Upper lobe of left lung (tissue), 6 donors: ENCODE measurements at regions not wholly inside any gene's neighbourhood (a gene's known extent, or its start where the extent isn't known, plus 50 kb on each side); places are given as distances from the start of the nearest gene placed in this dataset.

ENCODE experiments used
- ATAC-seq, 2 donors: fragments of 200-7000 bp; cut with Tn5 transposase; one replicate each; pipeline ENCODE4 v1.9.1; 2022; ENCODE audit warnings: mild to moderate bottlenecking in 2 of 2, moderate library complexity in 2 of 2; ENCODE audit not compliant: low FRiP score in 2 of 2
- DNase-seq, 2 donors: peaks; one replicate each; pipeline ENCODE4 v3.0.0-alpha.2; 2019 to 2020
- H3K27ac ChIP-seq, 4 donors: fragments of 200-600 bp; sonication (generic); one replicate each; pipeline ENCODE4 v1.5.1; 2016 to 2019
- H3K27me3 ChIP-seq, 4 donors: fragments of 200-600 bp; sonication (generic); one replicate each; pipeline ENCODE4 v1.5.1; 2017 to 2019
- H3K36me3 ChIP-seq, 4 donors: fragments of 200-600 bp; sonication (generic); one replicate each; pipeline ENCODE4 v1.5.1; 2016 to 2019
- H3K4me1 ChIP-seq, 4 donors: fragments of 200-600 bp; sonication (generic); one replicate each; pipeline ENCODE4 v1.5.1; 2018 to 2019
- H3K4me3 ChIP-seq, 4 donors: fragments of 200-600 bp; sonication (generic); one replicate each; pipeline ENCODE4 v1.5.1; 2017 to 2019; ENCODE audit warnings: mild to moderate bottlenecking in 2 of 4, moderate library complexity in 1 of 4
- H3K9me3 ChIP-seq, 4 donors: fragments of 200-600 bp; sonication (generic); one replicate each; pipeline ENCODE4 v1.5.1; 2018 to 2019
- EP300 ChIP-seq, 4 donors: sonication (generic); formaldehyde crosslinking; IDR thresholded peaks; one replicate each; pipeline ENCODE4 v1.5.1; 2017; ENCODE audit warnings: antibody characterized with exemption in 4 of 4, control low read depth in 2 of 4
- POLR2A ChIP-seq, 4 donors: fragments of 450-650 bp; IDR thresholded peaks; one replicate each; pipeline ENCODE4 v1.5.1; 2016 to 2017; ENCODE audit warnings: antibody characterized with exemption in 4 of 4, mild to moderate bottlenecking in 2 of 4
- POLR2AphosphoS5 ChIP-seq, 2 donors: sonication (generic); formaldehyde crosslinking; IDR thresholded peaks; one replicate each; pipeline ENCODE4 v1.5.1; 2017; ENCODE audit warnings: antibody characterized with exemption in 2 of 2
- WGBS, 2 donors: methylation state at CpG; one replicate each; pipeline ENCODE4 v1.1.5; 2017 to 2018; 5-methylcytosine and 5-hydroxymethylcytosine counted together
- TF ChIP-seq, protein P1 (sequence below), 6 experiments: fragments of 450-650 bp in 4 of 6; fragments of 200-600 bp in 2 of 6; sonication (generic) in 2 of 6; IDR thresholded peaks; one replicate each; pipeline ENCODE4 v1.5.1; 2016 to 2019; ENCODE audit warnings: antibody characterized with exemption in 6 of 6
- donor health status: DM: no; HTN: no; CAD: no; lungs with moderate emphysema.
- donor health status: DM: no; HTN: yes; CAD: no; lungs with severe emphysema.

- Histone ChIP-seq H3K4me1 (no peaks in the 10 kb centered on the region), H3K4me3 (no peak overlapping the region), H3K27ac (no peak overlapping the region), H3K27me3 (no peaks in the 10 kb centered on the region), H3K9me3 (no peaks in the 10 kb centered on the region), H3K36me3 (no peaks in the 10 kb centered on the region)
- DNase-seq: no peak
- TF ChIP-seq POLR2AphosphoS5 (IDR thresholded peaks at IDR 0.05) (no peak), POLR2A (IDR thresholded peaks at IDR 0.05) (no peak), EP300 (IDR thresholded peaks at IDR 0.05) (no peak)
- TF ChIP-seq, protein P1, sequence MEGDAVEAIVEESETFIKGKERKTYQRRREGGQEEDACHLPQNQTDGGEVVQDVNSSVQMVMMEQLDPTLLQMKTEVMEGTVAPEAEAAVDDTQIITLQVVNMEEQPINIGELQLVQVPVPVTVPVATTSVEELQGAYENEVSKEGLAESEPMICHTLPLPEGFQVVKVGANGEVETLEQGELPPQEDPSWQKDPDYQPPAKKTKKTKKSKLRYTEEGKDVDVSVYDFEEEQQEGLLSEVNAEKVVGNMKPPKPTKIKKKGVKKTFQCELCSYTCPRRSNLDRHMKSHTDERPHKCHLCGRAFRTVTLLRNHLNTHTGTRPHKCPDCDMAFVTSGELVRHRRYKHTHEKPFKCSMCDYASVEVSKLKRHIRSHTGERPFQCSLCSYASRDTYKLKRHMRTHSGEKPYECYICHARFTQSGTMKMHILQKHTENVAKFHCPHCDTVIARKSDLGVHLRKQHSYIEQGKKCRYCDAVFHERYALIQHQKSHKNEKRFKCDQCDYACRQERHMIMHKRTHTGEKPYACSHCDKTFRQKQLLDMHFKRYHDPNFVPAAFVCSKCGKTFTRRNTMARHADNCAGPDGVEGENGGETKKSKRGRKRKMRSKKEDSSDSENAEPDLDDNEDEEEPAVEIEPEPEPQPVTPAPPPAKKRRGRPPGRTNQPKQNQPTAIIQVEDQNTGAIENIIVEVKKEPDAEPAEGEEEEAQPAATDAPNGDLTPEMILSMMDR (IDR thresholded peaks at IDR 0.05): no peak
- ATAC-seq: no peak
- 64 to 70% methylated on average over 6 of the region's 7 CpGs for WGBS, 2 donors
These were observed 112.5 kb upstream of the FRG1 start for GRCh38 chr4:189828081-189828697.

DNA sequence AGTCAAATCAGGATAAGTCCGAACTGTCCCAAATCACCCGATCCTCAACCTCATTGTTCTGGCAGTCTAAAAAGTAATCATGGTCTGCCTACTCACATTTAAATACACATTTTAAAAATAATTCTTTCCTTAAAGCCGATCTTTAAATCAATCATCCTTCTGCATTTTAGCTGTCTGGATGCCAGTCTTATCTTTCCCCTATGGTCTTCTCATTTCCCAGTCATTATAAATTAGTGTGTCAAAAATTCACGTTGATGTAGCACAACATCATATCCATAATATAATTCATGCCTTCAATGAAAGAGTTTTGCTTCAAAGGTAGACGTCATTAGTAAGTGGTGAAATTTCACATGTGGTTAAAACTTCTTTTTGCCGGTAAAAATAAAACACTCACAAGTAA lies 108.1 kb upstream of the FRG1 start:
- WGBS, 2 donors: 88 to 93% methylated on average over 6 of the region's 6 CpGs
- Histone ChIP-seq H3K27ac (no peak overlapping the region), H3K36me3 (no peaks in the 10 kb centered on the region), H3K9me3 (no peaks in the 10 kb centered on the region), H3K4me1 (no peaks in the 10 kb centered on the region), H3K4me3 (no peak overlapping the region), H3K27me3 (no peaks in the 10 kb centered on the region)
- ATAC-seq: no peak
- TF ChIP-seq, protein P1 (IDR thresholded peaks at IDR 0.05): no peak
- TF ChIP-seq EP300 (IDR thresholded peaks at IDR 0.05): no peak
- no peak for TF ChIP-seq POLR2A (IDR thresholded peaks at IDR 0.05)
- no peak for TF ChIP-seq POLR2AphosphoS5 (IDR thresholded peaks at IDR 0.05)
- DNase-seq: no peak

DNA sequence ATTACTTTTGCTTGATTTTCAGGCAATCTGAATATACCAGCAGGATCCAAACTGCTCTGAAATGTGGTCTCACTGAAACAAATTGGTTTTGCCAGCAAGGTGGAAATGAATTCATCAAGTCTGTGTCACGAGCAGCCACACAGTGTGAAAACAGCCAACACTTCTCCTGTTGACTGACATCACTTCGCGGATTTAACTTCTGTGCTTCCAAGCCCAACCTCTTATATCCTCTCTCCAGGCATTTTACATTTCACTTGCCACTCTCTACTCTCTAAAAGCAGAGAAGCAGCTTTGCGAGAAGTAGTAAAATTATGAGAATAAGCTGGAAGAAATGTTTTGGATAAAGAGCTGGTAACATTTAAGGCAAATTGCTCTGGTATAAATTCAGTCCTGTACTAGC lies 106.1 kb upstream of the FRG1 start:
- no peaks in the 10 kb centered on the region for H3K4me1 ChIP-seq
- no peak for ATAC-seq
- no peak overlapping the region for H3K4me3 ChIP-seq
- H3K27me3 ChIP-seq: no peaks in the 10 kb centered on the region
- 72 to 76% methylated on average over 4 of the region's 4 CpGs for WGBS, 2 donors
- no peak overlapping the region for H3K27ac ChIP-seq
- H3K9me3 ChIP-seq: no peaks in the 10 kb centered on the region
- H3K36me3 ChIP-seq: no peaks in the 10 kb centered on the region
- no peak for DNase-seq
- TF ChIP-seq POLR2AphosphoS5 (IDR thresholded peaks at IDR 0.05) (no peak), POLR2A (IDR thresholded peaks at IDR 0.05) (no peak), EP300 (IDR thresholded peaks at IDR 0.05) (no peak)
- TF ChIP-seq, protein P1 (IDR thresholded peaks at IDR 0.05): no peak

- ATAC-seq: no peak
- Histone ChIP-seq H3K9me3 (no peaks in the 10 kb centered on the region), H3K4me1 (no peaks in the 10 kb centered on the region), H3K27ac (no peak overlapping the region), H3K4me3 (no peak overlapping the region), H3K27me3 (no peaks in the 10 kb centered on the region), H3K36me3 (no peaks in the 10 kb centered on the region)
- WGBS, 2 donors: 71 to 91% methylated on average over 1 of the region's 1 CpG
- no peak for DNase-seq
- TF ChIP-seq EP300 (IDR thresholded peaks at IDR 0.05) (no peak), POLR2A (IDR thresholded peaks at IDR 0.05) (no peak), POLR2AphosphoS5 (IDR thresholded peaks at IDR 0.05) (no peak)
- TF ChIP-seq, protein P1 (IDR thresholded peaks at IDR 0.05): no peak
These were observed 105.2 kb upstream of the FRG1 start for GRCh38 chr4:189835505-189835904.

DNA sequence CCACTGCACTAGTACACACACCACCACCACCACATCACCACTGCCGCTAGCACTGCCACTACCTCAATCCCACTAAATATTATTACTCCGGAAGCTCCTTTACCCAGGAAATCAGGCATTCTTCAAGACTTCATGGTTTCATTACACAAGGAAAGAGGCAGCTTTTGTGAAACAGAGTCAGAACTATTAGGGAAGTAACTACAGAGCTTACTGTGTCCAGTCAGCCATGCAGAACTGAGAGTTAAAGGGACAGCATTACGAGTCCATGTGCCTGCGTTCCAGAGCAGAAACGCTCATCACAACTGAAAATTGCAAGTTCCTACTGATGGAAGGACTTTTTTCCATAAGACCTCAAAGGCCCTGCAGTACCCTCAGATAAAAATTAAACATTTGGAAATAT lies 103.2 kb upstream of the FRG1 start:
- no peaks in the 10 kb centered on the region for H3K36me3 ChIP-seq
- no peak for DNase-seq
- TF ChIP-seq, protein P1 (IDR thresholded peaks at IDR 0.05): no peak
- TF ChIP-seq POLR2A (IDR thresholded peaks at IDR 0.05) (no peak), POLR2AphosphoS5 (IDR thresholded peaks at IDR 0.05) (no peak), EP300 (IDR thresholded peaks at IDR 0.05) (no peak)
- ATAC-seq: no peak
- no peak overlapping the region for H3K27ac ChIP-seq
- no peak overlapping the region for H3K4me3 ChIP-seq
- H3K27me3 ChIP-seq: no peaks in the 10 kb centered on the region
- H3K9me3 ChIP-seq: no peaks in the 10 kb centered on the region
- no peaks in the 10 kb centered on the region for H3K4me1 ChIP-seq
- WGBS, 2 donors: 87 to 88% methylated on average over 5 of the region's 5 CpGs
